NCI-H2196 treated with DMSO at 0.1 percent for 48 hours (cell line): ENCODE measurements at regions not wholly inside any gene's neighbourhood (a gene's known extent, or its start where the extent isn't known, plus 50 kb on each side); places are given as distances from the start of the nearest gene placed in this dataset.
"Not testable (repeated sequence)": the region's sequence is repeated elsewhere in the genome, so short reads cannot be mapped to it uniquely, and the experiment has no call there.

Experiments
- DNase-seq: peaks from one replicate; lab custom pipeline; 2025; ENCODE audit not compliant: unreplicated experiment; lab: John Stamatoyannopoulos, UW

GRCh38 chr1:66424530-66424929 lies 109.4 kb upstream of the SGIP1 start:
- not testable (repeated sequence) for DNase-seq

- no peak for DNase-seq
Measured at GRCh38 chr1:66426239-66426853, 107.6 kb upstream of the SGIP1 start.

DNA sequence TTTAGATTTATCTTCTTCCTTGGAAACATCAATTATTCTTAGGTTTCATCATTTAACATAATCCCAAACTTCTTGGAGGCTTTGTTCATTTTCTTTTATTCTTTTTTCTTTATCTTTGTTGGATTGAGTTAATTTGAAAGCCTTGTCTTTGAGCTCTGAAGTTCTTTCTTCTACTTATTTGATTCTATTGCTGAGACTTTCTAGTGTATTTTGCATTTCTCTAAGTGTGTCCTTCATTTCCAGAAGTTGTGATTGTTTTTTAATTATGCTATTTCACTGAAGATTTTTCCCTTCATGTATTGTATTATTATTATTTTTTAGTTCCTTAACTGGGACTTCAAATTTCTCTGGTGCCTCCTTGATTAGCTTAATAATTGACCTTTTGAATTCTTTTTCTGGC lies 103.1 kb upstream of the SGIP1 start:
- not testable (repeated sequence) for DNase-seq

- DNase-seq: no peak
Measured at GRCh38 chr1:66431999-66432398, 102.0 kb upstream of the SGIP1 start.

DNA sequence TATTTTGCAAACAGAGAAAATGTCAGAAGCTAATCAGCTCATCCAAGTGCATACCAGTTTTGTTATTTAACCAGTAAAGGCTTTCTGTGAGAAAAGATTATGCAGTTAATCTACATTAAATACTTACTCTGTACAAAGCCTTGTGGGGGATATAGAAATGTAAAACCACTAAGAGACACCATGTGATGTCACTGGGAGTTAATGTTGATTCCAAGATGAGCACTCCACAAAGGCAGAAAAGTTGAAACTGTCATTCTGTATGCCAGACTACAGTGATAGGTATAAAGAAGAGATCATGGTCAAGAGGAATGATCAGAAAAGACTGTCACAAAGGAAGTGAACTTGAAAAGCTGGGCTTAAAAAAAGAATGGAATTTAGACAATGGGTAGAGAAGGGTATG lies 100.3 kb upstream of the SGIP1 start:
- no peak for DNase-seq

DNA sequence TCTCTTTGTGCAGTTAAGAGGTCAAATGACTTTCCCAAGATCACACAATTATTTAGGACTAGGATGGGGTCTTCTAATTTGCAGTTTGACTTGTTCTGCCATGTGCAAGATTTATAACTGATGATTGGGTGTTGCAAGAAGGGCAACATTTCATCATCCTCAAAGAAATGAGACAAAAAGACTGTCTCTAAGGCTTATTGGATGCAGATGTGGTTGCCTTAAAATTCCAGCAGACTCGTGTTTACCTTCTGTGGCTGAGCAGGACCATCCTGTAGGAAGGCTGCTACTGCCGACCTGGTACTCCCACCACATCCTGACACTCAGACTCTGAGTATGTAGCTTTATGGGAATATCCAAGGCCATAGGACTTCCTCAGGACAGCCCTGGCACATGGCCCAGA lies 99.9 kb upstream of the SGIP1 start:
- DNase-seq: no peak

DNA sequence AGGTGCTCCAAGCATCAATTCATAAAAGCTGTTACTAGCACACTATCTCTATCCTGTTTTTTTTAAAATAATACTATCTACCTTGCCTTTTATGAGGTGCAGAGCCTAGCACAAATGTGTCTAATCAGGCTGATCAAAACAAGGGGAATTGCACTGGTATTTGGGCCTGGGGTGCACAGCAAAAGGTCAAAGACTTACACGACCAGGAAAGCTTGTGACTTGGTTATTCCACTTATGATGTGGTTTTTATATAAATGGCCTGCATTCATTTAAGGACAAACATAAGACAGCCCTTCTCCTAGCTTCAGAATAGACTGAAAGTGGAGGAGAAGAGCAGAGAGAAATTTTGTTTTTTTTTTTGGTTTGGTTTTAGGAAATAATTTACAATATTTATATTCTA lies 98.4 kb upstream of the SGIP1 start:
- no peak for DNase-seq

DNA sequence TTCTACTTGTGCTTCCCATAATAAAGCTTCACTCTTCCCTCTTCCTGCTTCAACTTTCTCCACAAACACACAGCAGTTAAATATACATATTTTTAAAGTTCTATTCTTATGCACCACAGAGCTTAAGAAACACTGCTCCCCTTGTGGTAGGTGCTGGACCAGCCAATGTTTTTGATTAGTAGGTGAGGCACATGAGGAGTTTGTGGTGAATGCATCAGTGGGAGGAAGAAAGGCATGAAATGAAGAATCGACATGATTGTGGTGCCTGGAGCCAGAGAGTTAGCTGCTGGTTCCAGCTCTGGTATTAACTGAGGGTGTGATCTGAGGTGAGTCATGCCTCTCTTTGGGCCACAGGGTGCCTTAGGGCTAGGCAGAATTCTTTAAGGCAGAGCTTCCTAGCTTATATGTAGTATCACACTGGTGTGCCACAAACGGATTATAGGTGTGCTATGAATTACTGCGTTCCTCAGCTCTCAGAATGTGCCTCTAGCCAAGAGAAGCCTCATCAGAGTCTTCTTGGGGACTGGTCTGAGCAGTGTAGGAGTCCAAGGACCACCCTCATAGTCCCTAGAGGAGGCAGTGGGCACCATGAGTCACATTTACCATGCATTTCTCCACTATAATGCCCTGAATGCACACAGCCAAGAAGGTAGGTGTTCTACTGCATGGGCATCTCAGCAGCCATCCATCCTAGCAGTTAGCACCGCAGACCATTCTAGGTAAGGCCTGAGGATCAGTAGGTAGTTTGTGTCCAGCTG lies 97.4 kb upstream of the SGIP1 start:
- no peak for DNase-seq

GRCh38 chr1:66437136-66437401 lies 96.9 kb upstream of the SGIP1 start:
- no peak for DNase-seq

DNA sequence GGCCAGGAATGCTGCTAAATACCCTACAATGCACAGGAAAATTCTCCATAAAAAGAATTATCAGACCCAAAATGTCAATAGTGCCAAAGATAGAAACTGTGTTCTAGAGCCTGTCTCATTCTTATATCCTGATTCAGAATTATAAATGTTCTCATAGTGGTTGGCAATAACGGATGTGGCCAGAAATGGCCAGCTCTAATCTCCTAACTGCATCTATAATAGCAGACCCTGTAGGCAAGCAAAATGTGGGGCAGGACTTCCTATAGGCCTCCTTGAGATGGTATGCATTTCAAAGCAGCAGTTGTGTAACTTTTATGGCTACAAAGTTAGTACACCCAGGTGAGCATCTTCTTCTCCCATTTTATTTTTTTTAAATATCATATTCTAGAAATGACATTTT lies 95.9 kb upstream of the SGIP1 start:
- no peak for DNase-seq

- no peak for DNase-seq
Measured at GRCh38 chr1:66438501-66438900, 95.5 kb upstream of the SGIP1 start.

DNA sequence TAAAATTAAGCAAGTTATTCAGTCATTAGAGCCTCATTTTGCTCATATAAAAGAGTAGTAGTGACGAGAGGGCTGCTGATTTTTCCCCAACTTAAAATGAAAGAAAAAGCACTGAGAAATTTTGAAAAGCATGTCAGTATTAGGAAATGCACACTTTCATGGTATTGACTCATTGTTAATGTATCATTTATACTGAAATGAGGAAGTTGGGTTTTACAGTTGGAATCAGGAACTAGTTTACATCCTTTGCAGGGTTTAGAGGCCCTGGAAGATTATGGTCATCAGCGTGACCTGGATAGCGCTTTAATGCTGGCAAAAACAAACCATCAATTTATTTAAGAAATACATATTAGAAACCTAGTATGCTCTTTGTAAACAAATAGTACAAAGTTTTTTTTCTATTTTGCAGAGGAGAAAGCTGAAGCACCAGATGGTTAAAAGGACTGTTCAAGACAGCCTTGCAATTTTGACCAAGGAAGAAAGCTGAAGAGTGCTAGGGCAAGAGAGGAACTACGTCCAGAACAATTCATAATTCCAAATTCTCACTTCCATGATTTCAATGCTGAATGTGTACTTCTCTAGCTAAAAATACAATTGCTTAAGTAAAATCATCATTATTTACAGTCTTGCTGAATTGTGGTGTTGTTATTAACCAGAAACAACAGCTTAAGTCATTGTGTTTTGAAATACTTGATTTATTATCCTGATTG lies 94.8 kb upstream of the SGIP1 start:
- no peak for DNase-seq

GRCh38 chr1:66443793-66444192 lies 90.2 kb upstream of the SGIP1 start:
- DNase-seq: no peak

DNA sequence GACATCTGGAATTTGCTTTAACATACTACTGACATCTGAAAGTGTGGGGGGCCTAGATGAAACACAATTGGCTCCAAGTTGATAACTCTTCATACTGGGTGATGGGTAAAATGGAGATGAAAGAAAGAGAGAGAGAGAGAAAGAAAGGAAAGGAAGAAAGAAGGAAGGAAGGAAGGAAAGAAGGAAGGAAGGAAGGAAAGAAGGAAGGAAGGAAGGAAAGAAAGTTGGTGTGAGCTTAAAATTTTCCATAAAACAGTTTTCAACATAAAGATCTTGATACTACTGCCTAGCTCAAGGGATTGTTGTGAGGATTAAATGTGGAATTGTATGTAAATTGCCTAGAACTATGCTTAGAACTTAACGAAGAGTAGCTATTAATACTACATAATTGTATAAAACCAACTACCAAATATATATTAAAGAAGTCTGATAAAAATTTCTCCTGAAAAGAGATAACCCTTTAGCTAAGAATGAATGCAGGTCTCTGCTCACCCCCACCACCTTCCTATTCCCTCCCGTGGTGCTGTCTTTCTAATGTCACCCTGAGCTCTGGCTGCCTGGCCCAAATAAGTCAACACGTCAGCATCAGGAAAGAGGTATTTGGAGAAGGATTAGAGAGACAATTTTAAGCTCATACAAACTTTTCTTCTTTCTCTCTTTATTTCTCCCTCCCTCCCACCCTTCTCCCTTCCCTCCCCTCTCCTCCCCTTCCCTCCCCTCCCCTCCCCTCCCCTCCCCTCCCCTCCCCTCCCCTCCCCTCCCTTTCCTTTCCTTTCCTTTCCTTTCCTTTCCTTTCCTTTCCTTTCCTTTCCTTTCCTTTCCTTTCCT lies 89.3 kb upstream of the SGIP1 start:
- no peak for DNase-seq

GRCh38 chr1:66445492-66446181 lies 88.3 kb upstream of the SGIP1 start:
- no peak for DNase-seq

- DNase-seq: peak; percentile 11
Measured at GRCh38 chr1:66446261-66447001, 87.5 kb upstream of the SGIP1 start.

DNA sequence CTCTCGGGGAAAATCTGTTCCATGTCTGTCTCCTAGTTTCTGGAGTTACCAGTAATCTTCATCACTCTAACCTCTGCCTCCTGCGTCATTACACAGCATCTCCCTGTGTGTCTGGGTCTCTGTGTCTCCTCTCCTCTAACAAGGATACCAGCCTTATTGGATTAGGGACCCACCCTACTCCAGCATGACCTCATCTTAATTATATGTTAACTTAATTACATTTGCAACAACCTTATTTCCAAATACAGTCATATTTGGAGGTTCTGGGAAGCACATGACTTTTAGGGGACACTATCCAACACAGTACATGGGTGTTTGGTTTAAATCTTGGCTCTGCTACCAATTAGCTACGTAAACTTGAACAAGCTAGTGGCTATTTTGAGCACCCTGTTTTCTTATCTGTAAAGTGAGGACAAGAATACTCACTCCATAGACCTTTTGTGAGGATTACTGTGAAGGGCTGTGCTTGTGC lies 83.9 kb upstream of the SGIP1 start:
- DNase-seq: no peak

- no peak for DNase-seq
Measured at GRCh38 chr1:66450847-66451246, 83.1 kb upstream of the SGIP1 start.

GRCh38 chr1:66452162-66452561 lies 81.8 kb upstream of the SGIP1 start:
- DNase-seq: no peak

DNA sequence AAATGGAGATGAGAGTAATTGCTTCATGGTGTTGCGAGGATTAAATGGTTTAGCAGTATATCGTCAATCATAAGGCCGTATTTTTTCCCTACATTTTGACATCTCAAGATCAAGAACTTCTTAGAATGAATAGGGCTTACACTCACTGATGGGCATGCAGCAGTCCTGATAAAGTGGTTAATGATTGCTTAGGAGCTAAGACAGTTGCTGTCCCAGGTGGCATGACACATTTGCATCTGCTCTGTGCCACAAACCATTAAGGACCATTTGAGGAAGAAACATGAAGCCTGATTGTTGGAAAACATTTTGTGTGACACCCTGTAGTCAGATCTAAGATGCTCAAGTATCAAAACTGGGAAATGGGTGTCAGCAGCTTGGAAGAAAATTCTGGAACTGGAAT lies 81.0 kb upstream of the SGIP1 start:
- DNase-seq: no peak
